ENCODE measurements at regions not wholly inside any gene's neighbourhood (a gene's known extent, or its start where the extent isn't known, plus 50 kb on each side); places are given as distances from the start of the nearest gene placed in this dataset.
"Not testable (repeated sequence)": the region's sequence is repeated elsewhere in the genome, so short reads cannot be mapped to it uniquely, and the experiment has no call there.

DNA sequence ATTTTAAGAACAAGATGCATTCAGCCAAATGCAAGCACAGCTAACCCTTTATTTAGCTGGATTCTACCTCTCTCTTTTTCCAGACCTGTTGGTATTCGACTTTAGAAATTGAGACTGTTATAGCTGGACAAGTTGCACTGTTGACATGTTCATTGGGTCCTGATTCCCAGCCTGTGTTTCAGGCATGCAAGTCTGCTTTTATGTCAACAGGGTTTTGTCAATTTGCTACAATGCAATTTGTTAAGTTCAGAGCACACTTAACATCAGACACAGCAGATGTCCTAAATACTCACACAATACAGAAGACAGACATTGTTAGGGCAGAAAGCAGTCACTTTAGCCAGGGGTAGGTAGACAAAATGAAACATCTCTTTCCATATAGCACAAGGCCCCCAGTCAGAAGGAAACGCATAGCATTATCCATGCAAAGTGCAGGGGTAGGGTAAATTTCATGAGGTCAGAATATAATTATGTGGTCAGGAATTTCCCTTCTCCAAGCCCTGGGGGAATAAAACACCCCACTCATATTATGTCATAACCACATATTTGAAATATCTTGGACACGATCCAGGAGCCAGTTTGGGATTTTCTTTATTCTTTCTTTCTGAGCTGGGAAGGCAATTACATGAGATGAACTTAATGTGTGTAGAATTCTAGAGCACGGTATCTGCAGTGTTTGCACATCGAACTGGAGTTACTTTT is 504.1 kb downstream of the NTRK3 start:
- DNase-seq = peak; percentile 96

DNA sequence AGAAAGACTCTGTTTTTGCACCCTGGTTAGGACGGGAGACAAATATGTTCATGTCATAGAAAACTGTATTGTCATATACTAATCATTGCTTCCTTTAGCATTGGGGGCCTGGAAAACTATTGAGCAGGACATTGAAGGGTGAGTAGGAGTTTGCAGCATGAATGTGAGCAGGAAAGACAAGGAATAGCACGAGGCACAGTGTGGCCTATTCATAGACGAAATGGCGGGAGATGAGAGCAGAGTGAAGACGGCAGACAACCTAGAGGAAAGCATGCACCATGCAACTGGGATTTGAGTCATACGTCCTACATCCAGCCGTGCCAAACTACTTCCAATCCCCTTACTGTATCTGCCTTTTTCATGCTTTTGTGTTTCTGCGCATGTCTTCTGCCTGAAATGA is 508.1 kb downstream of the NTRK3 start:
- no peak for DNase-seq

DNA sequence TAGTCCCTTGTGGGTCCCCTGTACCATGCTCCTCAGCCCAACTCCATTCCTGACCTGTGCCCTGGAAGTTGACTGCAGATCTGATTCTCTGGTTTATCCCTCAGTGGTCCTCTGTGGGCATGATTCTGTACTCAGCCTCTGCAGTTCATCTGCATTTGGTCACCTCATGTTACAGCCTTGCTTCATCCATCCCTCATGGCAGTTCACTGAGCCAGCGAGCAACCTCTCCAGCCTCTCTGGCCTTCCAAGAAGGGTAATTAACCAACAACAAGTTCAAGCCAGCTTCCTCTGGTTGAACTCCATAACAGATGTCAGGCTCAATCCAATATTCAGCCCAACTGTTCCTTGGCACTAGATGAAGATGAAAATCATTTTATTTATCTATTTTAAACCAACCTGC is 509.5 kb downstream of the NTRK3 start:
- DNase-seq = no peak

DNA sequence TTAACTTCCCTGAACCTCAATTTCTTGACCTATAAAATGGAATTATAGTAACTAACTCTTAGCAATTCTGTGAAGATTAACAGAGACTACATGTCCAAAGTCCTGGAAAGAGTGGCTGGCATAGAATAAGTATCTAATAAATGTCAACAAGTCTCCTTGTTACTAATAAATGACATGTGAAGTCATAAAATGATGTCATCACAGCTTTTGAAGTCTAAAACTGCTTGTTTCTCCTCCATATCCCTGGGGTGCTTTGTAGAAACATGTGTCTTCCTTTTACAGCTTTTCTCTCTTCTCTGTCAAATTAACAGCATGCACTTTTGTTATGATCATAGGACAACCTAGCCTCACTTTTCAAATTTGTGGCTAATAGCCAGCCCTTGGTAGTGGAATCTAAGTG is 510.2 kb downstream of the NTRK3 start:
- peak; percentile 46 for DNase-seq

DNA sequence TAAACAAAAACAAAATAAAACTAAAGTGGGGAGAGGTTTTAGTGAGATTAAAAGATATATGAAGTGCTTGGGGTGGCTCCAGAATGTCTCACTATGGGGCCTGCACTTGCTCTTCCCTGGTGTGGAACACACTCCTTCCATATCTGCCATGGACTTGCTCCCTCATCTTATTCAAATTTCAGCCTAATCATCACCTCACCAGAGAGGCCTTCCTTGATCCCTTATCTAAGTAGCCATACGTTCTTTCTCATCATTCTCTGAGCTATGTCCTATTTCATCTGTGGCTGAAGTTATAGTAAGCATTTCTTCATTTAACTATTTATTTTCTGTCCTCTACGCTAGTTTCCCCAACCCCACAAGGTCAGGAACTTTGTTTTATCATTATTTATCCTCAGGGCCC is 511.7 kb downstream of the NTRK3 start:
- no peak for DNase-seq

DNA sequence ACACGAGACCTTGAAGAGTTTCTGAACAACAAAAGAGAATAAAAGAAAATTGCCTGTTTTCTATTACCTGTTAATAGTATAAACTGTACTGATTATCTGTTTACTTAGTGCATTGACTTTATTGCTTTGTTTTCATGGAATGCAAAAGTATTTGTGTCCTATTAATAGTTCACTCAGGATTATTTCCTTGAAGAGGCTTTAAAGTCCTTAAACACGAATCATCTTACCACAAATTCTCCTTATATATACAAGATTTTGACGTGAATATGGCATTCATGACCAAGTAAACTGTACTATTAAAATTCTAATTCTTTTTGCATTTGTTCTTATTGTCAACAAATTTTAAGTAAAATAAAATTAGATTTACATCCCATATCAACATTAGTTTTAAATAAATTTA is 513.0 kb downstream of the NTRK3 start:
- DNase-seq = peak; percentile 74

DNA sequence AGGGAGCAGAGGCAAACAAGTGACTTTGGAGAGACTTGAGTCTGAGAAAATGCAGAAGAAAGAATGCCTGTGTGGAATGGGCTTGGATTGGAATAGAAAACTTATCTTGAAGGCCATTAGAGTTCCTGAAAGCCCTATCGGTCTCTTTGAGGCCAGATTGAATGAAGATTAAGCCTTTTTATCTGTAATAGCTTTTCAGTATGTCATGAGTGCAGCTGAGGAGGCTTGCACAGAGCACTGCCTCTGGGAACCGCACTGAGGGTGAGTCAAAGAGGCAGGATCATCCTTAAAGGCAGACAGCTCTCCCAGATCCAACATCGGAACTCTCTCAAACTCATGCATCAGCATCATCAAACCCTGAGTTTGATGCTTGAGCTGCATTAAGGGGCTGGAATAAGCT is 515.2 kb downstream of the NTRK3 start:
- DNase-seq = peak; percentile 47

DNA sequence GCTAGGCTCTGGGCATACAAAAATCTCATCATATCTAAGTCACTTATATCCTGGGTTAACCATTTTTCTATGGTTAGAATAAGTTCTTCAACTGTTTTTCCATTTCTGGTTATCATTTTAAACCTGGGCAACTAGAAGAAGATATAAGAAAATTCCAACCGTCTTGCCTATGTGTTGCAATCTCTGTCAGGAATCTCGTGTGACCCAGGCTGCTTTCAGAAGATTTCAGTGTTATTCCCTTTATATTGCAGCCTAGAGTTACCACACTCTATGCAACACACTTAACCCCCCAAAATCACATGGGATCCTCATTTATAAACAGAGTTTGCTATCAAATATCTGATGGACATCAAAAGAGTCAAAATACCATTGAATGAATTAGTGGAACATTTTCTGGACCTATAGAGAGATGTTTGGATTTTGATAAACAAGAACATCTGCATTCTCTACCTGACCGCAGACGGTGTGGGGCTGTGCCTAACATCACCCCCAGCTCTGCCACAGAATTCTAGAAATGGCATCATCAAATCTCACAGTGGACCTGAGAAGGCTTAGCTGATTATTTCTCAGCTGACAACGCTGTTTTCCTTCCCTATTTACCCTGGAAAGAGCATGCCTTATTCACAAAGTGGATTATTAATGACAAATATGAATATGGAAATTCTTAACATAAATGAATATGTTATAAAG is 515.7 kb downstream of the NTRK3 start:
- DNase-seq = no peak

DNA sequence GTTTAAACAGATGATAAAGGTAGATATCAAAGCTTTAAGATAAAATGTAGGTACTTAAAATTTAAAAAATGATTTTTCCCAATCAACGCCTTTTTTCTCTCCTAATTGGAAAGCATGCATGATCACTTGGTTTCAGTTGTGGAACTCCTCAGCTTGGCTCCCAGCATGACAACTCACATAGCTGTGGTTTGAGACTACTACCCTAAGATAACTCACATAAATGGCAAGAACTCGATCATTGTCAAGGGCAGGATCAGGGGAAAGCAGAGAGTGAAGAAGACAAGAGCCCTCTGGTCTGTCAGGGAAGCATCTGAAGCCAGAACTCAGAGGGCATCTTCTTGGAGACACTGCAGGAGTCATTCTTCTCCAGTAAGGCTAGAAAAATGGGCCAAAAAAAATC is 516.7 kb downstream of the NTRK3 start:
- peak; percentile 82 for DNase-seq

DNA sequence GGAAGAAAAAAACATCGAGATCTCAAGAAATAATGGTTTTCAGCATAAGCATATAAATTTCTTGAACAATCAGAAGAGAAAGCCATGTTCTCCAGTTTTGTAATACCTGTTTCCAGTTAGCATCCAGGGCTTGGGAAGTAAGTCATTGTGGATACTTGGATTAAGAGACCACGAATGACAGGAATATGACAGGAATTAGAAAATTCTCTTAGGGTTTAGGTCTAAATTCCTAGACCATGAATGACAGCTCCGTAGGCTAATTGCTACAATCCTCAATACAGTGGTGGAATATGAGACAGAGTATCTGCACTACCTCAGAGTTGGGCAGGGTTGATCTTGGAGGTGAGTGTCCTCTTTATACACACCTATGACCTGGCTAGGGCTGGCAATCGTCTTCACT is 517.5 kb downstream of the NTRK3 start:
- DNase-seq = peak; percentile 75

DNA sequence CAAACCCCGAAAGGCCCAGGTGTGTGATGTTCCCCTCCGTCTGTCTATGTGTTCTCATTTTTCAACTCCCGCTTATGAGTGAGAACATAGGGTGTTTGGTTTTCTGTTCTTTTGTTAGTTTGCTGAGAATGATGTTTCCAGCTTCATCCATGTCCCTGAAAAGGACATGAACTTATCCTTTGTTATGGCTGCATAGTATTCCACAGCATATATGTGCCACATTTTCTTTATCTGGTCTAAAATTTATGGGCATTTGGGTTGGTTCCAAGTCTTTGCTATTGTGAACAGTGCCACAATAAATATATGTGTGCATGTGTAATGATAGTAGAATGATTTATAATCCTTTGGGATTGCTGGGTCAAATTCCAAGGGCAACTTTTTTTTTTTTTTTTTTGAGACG is 519.1 kb downstream of the NTRK3 start:
- not testable (repeated sequence) for DNase-seq

DNA sequence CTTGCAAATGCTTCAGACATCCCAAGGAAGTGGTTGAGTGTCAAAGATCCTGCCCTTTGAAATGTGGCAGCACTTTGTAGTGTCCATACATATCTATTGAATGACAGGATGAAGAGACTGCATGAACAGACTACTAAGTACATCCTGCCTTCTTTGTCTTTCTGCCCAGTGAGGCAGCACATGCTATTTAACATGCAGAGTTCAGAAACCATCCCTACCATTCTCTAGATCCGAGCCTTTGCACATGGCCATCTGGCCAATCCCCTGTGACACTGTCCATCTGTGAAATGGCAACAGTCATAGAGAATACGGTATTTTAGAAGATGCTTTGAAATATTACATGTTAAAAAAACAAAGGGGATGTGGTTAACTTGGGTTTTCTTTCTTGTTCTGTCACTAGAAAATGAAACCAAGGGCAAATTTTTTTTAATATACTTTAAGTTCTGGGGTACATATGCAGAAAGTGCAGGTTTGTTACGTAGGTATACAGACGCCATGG is 519.6 kb downstream of the NTRK3 start:
- peak; percentile 64 for DNase-seq

DNA sequence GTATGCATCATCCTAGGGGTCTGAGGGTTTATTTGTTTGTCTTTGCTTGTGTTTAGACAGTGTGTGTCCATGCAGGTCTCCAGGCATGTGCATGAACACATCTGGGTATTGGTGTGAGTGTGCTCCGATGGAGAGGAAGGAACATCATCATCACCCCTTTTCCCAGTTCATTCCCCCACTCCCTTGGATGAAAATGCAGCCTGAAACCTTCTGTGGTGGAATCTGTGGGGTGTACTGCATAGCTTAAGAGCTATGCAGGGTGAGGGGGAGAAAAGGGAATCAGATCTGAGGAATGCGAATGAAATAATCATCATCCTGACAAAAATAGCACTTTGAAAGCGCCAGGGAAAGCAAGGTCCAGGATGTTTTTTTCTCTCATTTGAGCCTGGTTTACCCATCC is 520.1 kb downstream of the NTRK3 start:
- peak; percentile 92 for DNase-seq

DNA sequence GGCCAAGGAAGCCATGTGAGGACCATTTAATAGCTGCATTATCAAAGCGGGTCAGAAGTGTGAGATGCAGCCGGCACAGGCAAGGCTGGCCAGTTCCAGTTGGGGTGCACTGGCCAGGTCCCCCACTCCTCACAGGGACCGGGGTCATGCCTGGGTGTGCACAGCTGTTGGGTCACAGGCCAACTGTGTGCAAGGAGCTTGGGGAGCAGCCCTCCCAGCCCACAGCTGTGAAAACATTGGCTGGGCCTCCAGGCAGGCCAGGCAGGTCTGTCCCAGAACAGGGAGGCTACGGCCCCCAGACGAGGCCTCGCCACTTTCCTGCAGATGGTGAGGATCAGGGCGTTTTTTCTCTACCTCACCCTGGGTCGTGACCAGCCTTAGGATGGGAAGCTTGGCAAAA is 521.0 kb downstream of the NTRK3 start:
- DNase-seq = no peak

DNA sequence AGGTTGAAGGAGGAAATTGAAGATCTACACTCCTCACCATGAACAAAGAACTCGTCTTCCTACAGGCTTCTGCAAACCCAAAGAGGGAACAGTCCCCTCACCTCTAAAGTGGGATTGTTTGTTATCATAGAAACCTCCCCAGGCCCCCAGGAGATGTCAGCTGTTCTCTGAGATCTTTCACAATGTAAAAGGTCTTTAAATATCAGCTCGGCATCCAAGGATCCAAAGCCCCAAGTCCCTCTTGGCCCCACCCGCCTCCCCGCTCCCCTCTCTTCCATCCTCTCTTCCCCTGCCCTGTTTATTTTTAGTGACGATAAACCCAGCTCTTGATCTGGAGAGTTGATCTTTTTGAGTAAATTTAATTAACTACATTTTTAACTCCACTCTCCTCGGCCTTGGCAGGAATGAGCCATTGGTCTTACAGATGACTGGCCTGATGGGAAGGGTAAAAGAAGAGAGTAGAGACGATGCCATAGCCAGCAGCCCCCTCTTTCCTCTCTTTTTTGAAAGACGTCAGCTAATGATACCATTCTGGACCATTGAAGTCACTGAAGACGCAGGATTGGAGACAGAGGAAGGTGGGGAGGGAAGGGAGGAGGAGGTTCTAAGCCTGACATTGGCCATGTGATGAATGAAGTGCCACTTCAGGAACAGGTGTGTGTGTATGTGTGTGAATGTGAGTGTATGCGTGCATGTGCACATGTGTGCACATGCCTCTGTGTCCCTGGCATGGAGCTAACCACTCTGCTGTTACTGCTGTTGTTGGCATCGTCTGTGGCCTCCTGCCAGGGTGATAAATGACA is 521.8 kb downstream of the NTRK3 start:
- DNase-seq = no peak

DNA sequence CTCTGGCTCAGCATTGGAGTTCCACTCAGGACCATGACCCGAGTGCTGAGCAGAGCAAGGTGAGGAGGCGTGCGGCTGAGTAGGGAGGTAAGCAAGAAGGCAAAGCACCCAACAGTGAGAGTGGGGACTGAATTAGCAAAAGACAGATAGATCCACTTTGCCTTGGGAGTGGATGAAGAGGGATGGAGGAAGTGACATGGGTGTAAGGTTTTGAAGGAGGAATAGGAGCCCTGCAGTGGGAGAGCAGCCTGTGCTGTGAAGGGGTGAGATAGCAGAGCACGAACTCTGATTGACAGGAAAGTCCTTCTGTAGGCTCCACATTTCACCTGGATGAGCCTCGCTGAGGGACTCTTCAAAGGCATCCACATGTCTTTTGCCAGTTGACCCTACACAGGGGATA is 522.6 kb downstream of the NTRK3 start:
- no peak for DNase-seq

DNA sequence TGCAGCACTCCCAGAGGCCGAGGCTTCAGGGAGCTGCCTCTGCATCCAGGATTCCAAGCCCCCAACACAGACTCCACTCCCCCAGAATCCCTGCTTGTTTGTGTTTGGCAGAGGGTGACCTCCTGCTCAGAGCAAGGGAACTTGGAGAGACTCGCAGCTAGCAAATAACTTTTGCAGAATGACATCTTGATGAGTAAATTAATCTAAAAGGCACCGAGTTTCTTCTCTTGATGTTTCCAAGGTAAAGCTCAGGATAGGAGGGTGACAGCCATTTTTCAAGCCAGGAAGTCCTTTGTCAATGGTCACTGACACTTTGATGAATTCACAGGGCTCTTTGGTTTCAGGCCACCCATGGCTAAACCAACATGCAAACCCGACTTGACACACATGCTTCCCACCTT is 523.0 kb downstream of the NTRK3 start:
- no peak for DNase-seq

DNA sequence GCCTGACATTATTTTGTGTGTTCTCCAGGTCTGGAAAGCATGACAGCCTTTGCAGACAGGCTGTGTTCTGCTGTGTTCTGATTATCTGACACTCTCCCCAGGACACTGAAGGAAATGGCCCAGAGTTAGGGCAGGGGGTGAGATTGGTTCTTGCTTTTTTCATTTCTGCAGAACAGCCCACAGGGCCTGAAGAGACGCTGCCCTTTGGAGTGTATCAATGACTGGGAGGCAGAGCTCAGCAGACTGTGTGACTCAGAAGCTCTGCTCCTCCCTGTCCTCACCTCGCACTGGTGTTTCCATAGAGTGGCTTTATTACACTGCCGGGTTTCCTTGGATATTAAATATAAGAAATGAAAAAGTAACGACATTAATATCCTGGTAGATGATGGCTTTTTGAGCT is 523.6 kb downstream of the NTRK3 start:
- peak; percentile 48 for DNase-seq

DNA sequence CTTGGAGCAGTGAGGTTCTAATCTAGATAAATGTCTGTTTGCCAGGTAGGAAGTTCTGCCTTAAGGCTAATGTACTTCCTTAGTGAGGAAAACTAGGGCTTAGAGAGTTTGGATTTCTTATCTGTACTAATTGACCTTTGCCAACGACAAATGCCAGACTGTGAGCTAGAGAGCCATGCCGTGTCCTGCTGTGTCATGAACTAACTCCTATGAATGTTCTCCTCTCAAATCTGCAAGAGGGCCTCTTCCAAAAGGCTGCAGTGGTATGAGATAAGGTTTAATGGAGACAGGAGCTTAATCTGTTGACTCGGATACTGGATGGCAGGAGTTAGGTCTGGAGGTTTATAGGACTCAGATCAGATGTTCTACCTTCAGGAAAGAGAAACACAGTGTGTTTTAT is 524.9 kb downstream of the NTRK3 start:
- no peak for DNase-seq

DNA sequence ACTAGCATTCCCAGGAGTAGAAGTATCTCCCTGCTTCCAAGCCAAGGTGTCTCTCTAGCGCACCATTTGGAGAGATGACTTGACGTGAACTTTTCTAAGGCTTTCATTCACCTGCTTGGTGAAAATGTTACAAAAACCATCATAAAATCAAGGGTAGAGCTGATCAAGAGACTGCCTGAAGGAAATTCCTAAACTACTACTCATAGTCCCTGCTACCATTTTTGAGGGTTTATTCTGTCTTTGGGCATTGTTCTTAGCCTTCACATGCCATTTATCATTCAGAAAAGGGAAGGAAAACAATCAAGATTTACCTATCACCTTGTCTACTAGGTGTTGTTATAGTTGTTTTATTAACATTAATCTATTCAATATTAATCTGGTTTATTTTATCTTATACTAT is 525.8 kb downstream of the NTRK3 start:
- DNase-seq = no peak

DNA sequence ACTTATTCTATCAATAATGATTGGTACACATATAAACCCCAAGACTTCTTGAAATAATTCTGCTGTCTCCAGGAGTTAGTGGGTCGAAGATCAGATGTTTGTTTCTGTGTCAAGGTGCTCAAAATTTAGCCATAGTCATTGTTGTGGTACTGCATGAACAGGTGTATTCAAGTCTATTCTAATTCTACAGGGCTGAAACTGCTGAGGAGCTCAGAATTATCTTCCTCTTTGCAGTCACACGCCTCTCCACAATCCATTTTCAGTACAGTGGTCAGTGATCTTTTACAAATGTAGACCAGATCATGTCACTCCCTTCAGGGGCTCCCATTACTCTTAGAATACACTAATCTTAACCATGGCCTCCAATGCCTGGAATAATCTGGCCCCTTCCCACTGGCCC is 527.5 kb downstream of the NTRK3 start:
- DNase-seq = no peak

DNA sequence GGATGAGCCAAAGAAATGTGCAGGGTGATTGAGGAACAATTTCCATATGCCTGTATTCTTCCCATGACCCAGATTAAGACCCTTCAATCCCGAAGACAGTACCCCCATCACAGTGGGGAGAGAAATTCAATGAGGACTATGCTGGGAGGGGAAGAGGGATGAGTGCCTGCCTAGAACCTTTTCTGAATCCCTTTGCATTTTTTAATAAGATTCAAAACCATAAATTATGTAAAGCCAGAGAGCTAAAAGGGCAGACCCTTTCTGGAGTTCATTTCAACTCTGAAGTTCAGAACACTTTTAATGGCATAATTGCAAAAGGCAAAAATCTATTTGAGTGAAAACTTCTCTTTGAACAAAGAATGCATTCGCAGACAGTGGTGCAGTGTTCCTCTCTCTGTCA is 529.5 kb downstream of the NTRK3 start:
- no peak for DNase-seq

DNA sequence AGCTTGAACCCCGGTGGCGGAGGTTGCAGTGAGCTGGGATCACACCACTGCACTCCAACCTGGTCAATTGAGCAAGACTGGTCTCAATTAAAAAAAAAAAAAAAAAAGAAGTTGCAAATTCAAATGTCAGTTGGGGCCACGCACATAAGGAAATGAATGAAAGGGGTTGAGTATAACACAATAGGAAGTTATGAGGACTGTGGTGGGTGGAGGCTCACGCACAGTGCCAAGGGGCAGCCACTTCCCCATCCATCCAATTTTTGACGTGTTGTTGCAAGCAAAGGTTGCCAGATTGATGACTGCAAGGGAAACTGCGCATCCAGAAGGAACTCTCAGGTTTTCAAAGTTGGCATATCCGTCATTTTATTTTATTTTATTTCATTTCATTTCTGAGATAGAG is 532.2 kb downstream of the NTRK3 start:
- no peak for DNase-seq
